Ectodermal cell (in vitro differentiated cells): ENCODE measurements at regions not wholly inside any gene's neighbourhood (a gene's known extent, or its start where the extent isn't known, plus 50 kb on each side); places are given as distances from the start of the nearest gene placed in this dataset.

Experiments
- H3K27ac ChIP-seq: 2 replicates; pipeline ENCODE4 v1.7.0; 2013; ENCODE audit warnings: mild to moderate bottlenecking, low read depth, low read length; ENCODE audit not compliant: insufficient read depth, poor library complexity, severe bottlenecking
- H3K27me3 ChIP-seq: 2 replicates; pipeline ENCODE4 v1.7.0; 2013; ENCODE audit warnings: mild to moderate bottlenecking, low read length; ENCODE audit not compliant: insufficient read depth, control insufficient read depth, poor library complexity, severe bottlenecking
- H3K36me3 ChIP-seq: one replicate; pipeline ENCODE4 v1.7.0; 2013; ENCODE audit warnings: low read length; ENCODE audit not compliant: control insufficient read depth, insufficient read depth
- H3K4me1 ChIP-seq: one replicate; pipeline ENCODE4 v1.7.0; 2013; ENCODE audit warnings: low read length; ENCODE audit not compliant: control insufficient read depth, insufficient read depth
- H3K4me3 ChIP-seq: 2 replicates; pipeline ENCODE4 v1.7.0; 2013; ENCODE audit warnings: low read depth, low read length, control low read depth; ENCODE audit not compliant: insufficient read depth
- H3K9me3 ChIP-seq: 2 replicates; pipeline ENCODE4 v1.7.0; 2013; ENCODE audit warnings: mild to moderate bottlenecking, low read length, moderate library complexity; ENCODE audit not compliant: control insufficient read depth
- WGBS, 2 experiments: methylation state at CpG; one replicate each; pipeline ENCODE4 v1.1.7; 2013; ENCODE audit warnings: missing lambda C conversion rate in 2 of 2; 5-methylcytosine and 5-hydroxymethylcytosine counted together

- H3K4me1 ChIP-seq, result no peaks in the 10 kb centered on the region
- H3K36me3 ChIP-seq, result no peaks in the 10 kb centered on the region
- H3K4me3 ChIP-seq, result no peak overlapping the region
- WGBS, 2 experiments, result 86 to 87% methylated on average over 8 of the region's 8 CpGs
- no peaks in the 10 kb centered on the region for H3K27me3 ChIP-seq
- no peak overlapping the region for H3K27ac ChIP-seq
- H3K9me3 ChIP-seq, result no peaks in the 10 kb centered on the region
Observed at GRCh38 chr6:115667478-115668026, 393.1 kb downstream of the FRK start.

GRCh38 chr6:115666997-115667396 is 393.7 kb downstream of the FRK start:
- WGBS, 2 experiments, result 93 to 100% methylated on average over 1 to 2 of the region's 2 CpGs
- Histone ChIP-seq H3K4me1 (no peaks in the 10 kb centered on the region), H3K36me3 (no peaks in the 10 kb centered on the region), H3K9me3 (no peaks in the 10 kb centered on the region), H3K4me3 (no peak overlapping the region), H3K27ac (no peak overlapping the region), H3K27me3 (no peaks in the 10 kb centered on the region)

DNA sequence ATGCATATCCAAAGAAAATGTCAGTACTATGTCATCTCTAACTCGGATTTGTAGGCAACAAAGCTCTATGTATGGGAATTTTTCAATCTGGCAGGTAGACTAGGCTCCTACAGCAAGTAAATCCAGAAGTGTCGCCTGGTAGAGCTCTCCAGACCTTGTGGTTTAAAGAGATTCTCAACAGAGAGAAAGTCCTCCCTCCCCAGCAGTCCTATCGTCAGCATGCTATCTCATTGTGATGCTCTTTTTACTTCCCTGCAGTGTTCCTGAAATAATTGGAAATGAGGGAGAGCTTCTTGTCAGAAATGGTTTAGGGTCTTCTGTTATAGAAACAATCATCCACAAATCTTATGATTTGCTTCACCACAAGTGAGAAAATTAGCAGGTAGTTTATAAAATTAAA is 395.4 kb downstream of the FRK start:
- Histone ChIP-seq H3K27ac (no peak overlapping the region), H3K4me1 (no peaks in the 10 kb centered on the region), H3K36me3 (no peaks in the 10 kb centered on the region), H3K27me3 (no peaks in the 10 kb centered on the region), H3K4me3 (no peak overlapping the region), H3K9me3 (no peaks in the 10 kb centered on the region)
- WGBS, 2 experiments, result 57 to 90% methylated on average over 2 to 3 of the region's 3 CpGs

DNA sequence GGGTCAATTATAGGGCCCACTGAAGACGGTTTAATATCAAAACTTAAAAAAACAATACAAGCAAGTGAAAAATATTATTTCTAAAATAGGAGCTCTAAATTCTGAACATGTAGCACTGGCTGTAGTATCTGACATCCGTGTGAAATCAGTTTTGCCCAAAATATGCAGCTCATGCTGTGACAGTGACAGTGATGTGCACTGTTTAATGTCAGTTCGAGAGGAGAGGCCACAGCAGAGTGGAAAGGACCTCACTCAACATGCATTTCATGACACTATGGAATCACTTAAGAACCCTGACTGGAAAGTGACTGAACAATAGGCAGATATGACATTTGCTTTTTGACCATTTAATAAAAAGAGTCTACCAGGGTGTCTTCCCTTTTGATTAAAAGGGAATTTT is 397.0 kb downstream of the FRK start:
- WGBS, 2 experiments, result 87 to 88% methylated on average over 2 to 3 of the region's 3 CpGs
- Histone ChIP-seq H3K4me3 (no peak overlapping the region), H3K4me1 (no peaks in the 10 kb centered on the region), H3K27ac (no peak overlapping the region), H3K36me3 (no peaks in the 10 kb centered on the region), H3K27me3 (no peaks in the 10 kb centered on the region), H3K9me3 (no peaks in the 10 kb centered on the region)

DNA sequence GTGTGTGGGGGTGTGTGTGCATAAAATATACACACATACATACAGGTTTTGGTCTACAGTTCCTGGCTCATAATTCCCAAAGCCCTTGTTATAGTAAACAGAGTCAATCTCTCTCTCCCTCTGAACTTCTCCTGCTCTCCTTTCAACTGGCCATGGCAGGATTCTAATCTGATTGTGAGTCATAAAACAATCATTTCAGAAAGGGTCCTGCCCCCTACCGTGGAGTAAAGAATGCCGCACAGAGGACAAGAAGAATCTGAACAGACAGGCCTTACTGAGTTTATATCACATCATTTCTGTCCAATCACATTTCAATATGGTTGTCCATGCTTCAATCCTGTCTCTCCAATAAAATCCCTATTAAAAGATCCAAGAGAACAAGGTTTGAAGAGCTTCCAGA is 416.9 kb downstream of the FRK start:
- Histone ChIP-seq H3K27me3 (no peaks in the 10 kb centered on the region), H3K36me3 (no peaks in the 10 kb centered on the region), H3K4me1 (no peaks in the 10 kb centered on the region), H3K27ac (no peak overlapping the region), H3K4me3 (no peak overlapping the region), H3K9me3 (no peaks in the 10 kb centered on the region)
- whole genome bisulfite sequencing, 2 experiments, result 39 to 47% methylated on average over 2 of the region's 2 CpGs

GRCh38 chr6:115634887-115635286 is 425.8 kb downstream of the FRK start:
- Histone ChIP-seq H3K27ac (no peak overlapping the region), H3K4me1 (no peaks in the 10 kb centered on the region), H3K36me3 (no peaks in the 10 kb centered on the region), H3K27me3 (no peaks in the 10 kb centered on the region), H3K4me3 (no peak overlapping the region), H3K9me3 (no peaks in the 10 kb centered on the region)

GRCh38 chr6:115634131-115634530 is 426.6 kb downstream of the FRK start:
- Histone ChIP-seq H3K27me3 (no peaks in the 10 kb centered on the region), H3K27ac (no peak overlapping the region), H3K9me3 (no peaks in the 10 kb centered on the region), H3K4me1 (no peaks in the 10 kb centered on the region), H3K4me3 (no peak overlapping the region), H3K36me3 (no peaks in the 10 kb centered on the region)
- WGBS, 2 experiments, result 92 to 100% methylated on average over 2 of the region's 2 CpGs

GRCh38 chr6:115631028-115631427 is 429.7 kb downstream of the FRK start:
- H3K4me3 ChIP-seq, result no peak overlapping the region
- no peak overlapping the region for H3K27ac ChIP-seq
- H3K27me3 ChIP-seq, result no peaks in the 10 kb centered on the region
- H3K4me1 ChIP-seq, result no peaks in the 10 kb centered on the region
- no peaks in the 10 kb centered on the region for H3K9me3 ChIP-seq
- no peaks in the 10 kb centered on the region for H3K36me3 ChIP-seq

GRCh38 chr6:115630424-115631024 is 430.2 kb downstream of the FRK start:
- WGBS, 2 experiments, result 75% methylated on average over 2 of the region's 4 CpGs; no CpG with 5 or more reads in 1 of the 2 experiments
- Histone ChIP-seq H3K4me3 (no peak overlapping the region), H3K27ac (no peak overlapping the region), H3K4me1 (no peaks in the 10 kb centered on the region), H3K9me3 (no peaks in the 10 kb centered on the region), H3K36me3 (no peaks in the 10 kb centered on the region), H3K27me3 (no peaks in the 10 kb centered on the region)

- no peak overlapping the region for H3K27ac ChIP-seq
- no peak overlapping the region for H3K4me3 ChIP-seq
- no peaks in the 10 kb centered on the region for H3K9me3 ChIP-seq
- no peaks in the 10 kb centered on the region for H3K4me1 ChIP-seq
- H3K27me3 ChIP-seq, result no peaks in the 10 kb centered on the region
- no peaks in the 10 kb centered on the region for H3K36me3 ChIP-seq
- WGBS, 2 experiments, result 86 to 88% methylated on average over 2 of the region's 2 CpGs
Observed at GRCh38 chr6:115629415-115629814, 431.3 kb downstream of the FRK start.

GRCh38 chr6:115618256-115618655 is 442.4 kb downstream of the FRK start:
- 85 to 98% methylated on average over 2 of the region's 2 CpGs for WGBS, 2 experiments
- Histone ChIP-seq H3K9me3 (no peaks in the 10 kb centered on the region), H3K4me1 (no peaks in the 10 kb centered on the region), H3K27ac (no peak overlapping the region), H3K4me3 (no peak overlapping the region), H3K36me3 (no peaks in the 10 kb centered on the region), H3K27me3 (no peaks in the 10 kb centered on the region)
